HG02759 (cell line): ENCODE measurements at regions not wholly inside any gene's neighbourhood (a gene's known extent, or its start where the extent isn't known, plus 50 kb on each side); places are given as distances from the start of the nearest gene placed in this dataset.
"Not testable (repeated sequence)": the region's sequence is repeated elsewhere in the genome, so short reads cannot be mapped to it uniquely, and the experiment has no call there.

ENCODE experiments used
- ATAC-seq: cut with Tn5 transposase; IDR thresholded peaks from one replicate; pipeline ENCODE4 v1.9.1; 2021; ENCODE audit warnings: mild to moderate bottlenecking, moderate library complexity; ENCODE audit not compliant: unreplicated experiment

DNA sequence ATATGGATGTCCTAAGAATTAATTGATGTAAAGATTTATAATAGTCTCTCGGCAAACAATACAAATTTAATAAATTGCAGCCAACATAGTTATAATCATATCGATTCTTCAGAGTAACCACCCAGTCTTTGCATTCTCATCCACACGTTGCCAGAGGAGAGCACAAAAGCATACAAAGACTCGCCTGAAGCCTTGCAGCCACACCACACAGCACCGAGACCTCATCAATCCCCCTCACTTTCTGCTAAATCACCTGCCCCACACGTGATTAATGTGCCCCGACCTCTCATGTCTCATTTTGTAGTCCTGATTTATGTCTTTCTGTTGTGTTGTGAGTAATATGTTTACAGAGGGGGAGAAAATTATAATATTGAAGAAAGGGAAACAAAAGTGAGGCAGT is 510.4 kb downstream of the TRIML1 start:
- no peak for ATAC-seq

DNA sequence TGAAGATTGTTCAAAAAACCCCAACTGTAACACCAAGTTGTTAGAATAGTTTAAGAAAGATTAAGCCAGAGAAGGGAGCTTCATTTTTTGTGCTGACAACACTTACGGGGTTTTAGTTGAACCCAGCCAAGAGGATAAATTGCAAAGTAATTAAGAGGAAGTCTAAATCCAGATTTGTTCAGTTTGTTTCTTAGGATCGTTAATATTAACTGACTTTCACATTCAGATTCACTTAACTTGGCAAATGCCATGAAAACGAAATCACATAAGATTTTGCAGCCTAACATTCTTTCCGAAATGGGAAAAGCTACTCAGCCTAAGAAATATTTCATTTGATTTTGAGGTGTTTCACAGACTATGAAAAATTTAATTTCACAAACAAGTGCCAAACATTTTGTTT is 511.3 kb downstream of the TRIML1 start:
- no peak for ATAC-seq

DNA sequence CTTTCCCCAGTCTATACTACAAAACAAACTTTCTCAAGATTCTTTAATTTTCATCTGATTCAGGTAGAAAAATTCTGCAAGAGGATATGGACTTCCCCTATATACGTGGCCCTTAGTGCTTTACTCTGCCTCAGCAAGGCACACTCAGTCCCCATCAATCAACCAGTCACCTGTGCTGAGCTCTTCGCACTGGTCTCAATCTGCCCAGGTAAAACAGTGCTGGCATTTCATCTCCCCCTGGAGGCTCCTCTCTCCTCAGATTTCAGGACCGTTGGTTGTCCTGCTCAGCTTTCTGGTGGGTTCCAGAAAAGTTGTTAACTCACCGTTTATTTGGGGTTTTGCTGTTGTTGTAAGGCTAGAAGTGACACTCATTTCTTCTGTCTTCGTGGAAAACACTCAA is 518.1 kb downstream of the TRIML1 start:
- ATAC-seq, result no peak

DNA sequence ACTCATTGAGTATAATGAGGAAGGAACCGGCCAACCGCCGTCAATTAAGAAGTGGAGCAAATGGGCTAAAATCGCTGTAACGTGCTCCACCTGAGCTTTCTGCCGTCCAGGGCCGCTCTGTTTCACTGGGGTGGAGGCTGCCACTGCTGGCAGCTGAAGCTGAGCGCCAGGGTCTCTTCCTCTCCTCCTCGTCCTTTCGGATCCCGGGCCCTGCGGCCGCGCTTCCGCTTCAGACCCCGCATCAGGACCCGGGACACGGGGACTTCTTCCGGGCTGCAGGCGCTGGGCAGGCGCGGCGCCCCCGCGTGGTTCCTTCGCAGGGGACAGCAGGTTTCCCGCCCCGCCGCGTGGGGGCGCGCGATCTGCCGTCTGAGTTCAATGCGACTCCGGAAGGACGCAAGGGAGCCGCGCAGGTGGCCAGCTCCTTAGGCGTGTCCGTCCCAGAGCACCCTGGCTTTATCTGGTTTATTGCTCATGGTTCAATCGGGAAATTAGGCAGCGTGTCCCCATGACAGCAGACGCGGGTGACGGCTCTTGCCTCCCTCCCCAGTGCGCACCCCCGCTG is 519.8 kb downstream of the TRIML1 start:
- ATAC-seq, result no peak

DNA sequence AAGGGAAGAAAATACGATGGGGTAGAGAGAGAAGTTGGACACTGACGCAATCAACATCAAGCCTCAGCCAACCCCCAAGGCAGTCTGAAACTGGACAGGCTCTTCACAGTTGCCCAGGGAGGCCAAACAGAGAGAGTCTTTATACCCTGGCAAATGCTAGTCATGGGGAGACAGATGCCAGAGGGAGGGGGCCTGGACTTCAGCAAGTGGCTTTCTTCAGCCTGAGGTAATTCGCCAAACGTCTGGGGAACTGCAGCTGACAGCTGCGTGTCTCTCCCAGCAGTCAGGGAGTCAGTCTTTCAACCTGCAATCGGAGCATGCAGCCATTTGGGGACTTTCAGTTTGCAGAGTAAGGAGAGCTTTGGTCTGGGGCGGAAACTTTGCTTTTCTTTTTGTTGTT is 521.6 kb downstream of the TRIML1 start:
- ATAC-seq, result no peak

DNA sequence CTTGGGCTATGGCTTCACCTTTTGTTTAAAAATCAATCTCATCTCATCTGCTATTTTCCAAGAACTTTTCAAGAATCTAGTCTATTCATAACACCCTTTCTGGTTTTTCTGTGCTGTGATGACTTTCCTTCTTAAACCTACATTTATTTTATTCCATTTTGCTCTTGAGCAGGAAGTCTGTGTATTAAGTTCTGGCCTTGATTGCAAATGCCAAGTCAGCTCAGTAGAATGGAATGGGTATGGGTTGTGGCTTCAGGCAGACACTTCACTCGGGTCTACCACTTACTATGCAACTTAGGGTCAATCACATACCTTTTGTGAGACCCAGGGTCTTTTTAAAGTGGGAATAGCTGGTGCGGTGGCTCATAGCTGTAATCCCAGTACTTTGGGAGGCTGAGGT is 522.3 kb downstream of the TRIML1 start:
- no peak for ATAC-seq

DNA sequence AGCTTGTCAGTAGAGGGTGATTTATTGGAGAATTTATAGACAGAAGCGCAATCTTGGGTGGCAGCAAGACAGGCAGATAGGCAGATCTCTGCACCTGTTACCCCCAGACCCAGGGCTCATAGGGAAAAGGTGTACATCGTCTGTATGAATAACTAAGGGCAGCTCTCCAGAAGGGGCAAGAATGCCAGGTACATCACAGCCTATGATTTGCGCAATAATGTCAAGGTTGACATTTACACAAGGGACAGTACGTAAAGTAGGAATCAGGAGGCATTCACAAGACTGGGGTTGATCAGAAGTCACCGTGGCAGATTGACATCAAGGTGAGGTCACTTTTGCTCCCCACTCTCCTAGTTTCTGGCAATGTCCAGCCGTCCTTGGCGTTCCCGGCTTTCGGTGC is 524.1 kb downstream of the TRIML1 start:
- no peak for ATAC-seq

DNA sequence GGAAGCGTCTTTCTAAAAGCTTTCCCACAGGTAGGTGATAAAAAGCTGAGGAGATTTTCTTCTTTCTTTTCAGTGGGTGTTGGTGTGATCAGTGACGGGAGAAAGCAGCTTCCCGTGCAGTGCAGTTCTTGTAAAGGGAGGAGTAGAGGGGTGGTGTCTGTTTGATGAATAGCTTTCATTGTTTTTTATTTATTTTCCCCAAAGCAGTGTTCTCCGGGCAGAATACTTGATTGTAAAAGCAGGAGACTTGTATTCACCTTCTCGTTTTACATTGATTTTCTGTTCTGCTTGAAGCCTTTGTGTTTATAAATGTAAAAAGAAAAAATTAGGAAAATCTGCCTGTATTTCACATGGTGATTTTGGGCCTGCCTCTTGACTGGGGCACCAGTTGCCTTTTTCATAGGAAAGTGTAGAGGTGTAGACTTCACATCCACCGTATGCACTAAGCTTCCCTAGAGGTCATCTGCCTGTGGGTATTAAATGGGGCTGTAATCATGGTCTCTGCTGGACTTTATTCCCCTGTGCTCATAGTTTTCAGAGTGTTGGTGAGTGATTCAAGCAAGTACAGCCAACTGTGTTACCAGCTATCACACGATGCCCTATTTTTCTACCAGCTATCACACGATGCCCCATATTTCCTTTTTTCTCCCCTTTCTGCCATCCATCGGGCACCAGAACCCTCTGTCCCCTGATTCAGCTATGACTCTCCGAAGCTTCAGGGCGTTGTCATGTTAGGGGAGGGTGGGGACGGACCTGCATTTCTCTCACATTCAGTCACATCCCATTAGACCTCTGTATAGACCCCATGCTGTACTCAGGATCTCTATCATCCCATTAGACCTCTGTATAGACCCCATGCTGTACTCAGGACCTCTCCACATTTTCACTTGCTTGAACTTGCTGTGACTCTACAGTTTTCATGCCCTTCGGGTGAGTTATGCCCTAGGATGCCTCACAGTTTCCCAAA is 526.5 kb downstream of the TRIML1 start:
- no peak for ATAC-seq

DNA sequence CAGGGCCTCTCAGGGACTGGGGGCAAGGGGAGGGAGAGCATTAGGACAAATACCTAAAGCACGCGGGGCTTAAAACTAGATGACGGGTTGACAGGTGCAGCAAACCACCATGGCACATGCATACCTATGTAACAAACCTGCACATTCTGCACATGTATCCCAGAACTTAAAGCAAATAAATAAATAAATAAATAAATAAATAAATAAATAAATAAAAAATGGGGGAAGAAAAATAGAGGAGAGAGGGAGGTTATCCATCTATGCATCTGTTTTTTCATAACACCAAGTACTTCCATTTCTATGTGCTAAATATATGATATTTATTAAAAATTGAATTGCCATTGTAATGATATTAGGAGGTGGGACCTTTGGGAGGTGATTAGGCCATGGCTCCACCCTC is 539.5 kb downstream of the TRIML1 start:
- not testable (repeated sequence) for ATAC-seq

DNA sequence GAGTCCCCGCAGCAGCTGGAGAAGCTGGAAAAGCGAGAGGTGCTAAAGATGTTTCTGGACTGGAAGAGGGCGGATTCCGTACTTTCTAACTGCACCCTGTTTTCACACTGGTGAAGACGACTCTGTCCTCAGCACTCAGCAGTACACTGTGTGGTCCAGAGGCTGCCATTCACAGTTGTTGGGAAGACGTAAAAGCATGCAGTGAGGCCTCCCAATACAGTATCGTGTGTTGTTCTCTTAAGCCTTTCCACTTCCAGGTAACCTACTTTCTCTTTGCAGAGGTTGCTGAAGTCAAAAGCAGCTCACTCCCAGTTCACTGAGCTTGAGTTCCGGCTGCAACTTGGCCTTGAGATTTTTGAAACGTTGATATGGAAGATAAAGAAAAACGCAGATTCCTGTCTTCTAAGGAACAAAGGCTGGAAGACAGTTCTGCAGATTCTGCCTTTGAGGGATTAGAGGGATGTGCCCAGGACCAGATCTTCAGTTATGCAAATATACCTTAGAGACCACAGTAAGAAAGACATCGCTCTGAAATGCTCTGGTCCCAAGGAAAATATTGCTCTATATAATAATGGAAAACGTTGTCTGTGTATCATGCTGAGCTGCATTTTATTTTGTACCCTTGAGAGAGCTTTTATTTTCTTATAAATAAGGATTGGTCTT is 540.9 kb downstream of the TRIML1 start:
- ATAC-seq, result no peak

DNA sequence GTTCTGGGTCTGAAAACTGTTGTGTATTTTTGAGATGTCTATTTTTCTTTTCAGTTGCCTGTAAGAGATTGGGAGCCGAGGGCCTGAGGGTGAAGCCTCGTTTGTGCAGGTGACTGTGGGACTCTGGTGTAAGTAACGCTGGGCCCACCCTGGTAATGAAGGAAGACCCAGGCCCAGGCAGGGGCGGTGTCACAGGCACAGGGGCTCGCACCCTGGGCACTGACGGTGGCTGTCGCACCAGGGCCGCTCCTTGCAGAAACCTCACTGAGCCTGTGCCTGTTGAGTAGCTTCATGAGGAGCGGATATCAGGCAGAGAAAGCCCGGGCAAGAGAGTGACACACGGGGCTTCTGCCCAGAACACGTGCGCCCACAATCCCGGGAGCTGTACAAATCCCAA is 541.4 kb downstream of the TRIML1 start:
- no peak for ATAC-seq

DNA sequence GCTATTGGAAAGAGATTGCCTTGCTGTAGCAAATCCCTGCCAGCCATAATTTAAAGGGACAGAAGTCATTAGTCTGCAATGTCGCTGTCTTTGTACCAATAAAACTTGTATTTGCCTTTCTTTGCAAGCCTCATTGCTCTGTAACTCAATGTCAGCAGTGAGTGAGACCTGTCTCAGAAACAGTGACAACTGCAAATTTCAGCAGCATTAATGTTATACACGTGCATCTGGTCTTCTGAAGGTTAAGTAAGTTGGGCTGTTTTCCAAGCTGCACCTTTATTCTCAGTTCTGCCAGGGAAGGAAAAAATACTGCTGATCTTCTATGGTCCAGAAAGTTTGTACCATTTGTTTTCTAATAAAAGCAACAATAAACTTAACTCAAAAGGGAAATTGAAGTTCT is 543.1 kb downstream of the TRIML1 start:
- no peak for ATAC-seq

DNA sequence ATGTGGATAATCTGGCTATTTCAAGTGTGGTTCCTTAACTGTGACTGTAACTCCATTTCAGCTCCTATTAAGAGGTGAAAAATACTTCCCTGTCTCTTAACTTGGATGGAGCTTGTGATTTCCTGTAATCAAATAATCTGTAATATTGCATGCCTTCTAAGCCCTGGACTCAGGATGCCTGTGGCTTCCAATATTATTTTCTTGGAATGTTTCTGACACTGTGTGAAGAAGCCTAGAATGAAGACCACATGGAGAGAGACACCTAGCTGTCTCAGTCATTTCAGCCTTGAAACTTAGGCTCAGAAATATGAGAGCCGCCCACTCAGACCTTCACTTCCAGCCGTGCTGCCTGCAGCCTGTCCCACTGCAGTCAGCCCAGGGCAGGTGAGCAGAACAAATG is 544.3 kb downstream of the TRIML1 start:
- ATAC-seq, result no peak

DNA sequence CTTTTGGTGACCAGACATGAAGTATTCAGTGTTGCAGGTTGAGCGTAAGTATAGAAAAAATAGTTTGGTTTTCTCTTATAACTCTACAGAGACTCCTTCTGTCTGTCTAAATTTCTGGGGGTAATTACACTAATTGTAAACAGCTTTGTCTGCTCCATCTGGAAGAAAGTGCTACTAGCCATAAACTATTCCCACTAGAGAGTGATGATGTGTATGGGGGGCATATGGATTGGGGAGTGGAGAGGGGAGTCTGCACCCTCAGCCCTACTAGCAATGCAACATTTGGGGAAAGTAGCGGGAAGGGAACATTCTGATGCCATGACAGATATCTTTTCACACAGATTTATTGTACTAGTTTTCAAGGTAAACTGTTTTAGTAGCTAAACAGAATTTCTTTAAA is 549.7 kb downstream of the TRIML1 start:
- no peak for ATAC-seq

DNA sequence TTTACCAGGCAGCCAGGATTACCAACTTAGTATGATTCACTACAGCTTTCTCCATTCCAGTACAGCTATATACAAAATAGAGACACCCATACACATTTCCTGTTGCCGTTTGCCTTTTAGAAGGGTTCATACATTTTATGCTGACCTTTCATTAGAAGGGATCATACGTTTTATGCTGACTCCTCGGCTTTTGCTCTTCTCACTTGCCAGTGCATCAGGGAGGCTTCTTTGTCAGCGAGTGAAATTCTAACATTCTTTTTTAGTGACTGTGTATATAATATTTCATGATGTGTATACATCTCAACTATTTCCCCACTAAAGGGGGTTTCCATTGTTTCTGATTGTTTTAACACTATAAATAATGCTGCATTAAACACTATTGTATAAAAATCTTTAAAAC is 552.6 kb downstream of the TRIML1 start:
- ATAC-seq, result no peak

DNA sequence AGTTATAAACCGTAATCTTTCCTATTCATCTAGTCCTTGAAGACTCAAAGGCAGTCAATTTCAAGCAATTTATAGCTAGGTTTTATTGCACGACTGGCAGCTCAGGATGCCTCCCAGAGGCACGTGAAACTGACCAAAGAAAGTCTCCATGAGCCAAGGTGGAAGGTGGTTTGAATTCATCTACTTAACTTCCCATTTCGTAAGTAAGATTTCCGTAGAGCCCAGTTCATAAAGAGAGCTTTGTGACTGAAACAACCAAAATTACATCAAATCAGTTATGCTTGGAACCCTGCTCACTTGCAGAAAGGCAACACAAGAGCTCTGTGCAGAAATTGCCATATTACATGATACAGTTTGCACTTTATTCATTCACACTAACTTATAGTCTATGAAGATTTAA is 556.0 kb downstream of the TRIML1 start:
- ATAC-seq, result no peak

DNA sequence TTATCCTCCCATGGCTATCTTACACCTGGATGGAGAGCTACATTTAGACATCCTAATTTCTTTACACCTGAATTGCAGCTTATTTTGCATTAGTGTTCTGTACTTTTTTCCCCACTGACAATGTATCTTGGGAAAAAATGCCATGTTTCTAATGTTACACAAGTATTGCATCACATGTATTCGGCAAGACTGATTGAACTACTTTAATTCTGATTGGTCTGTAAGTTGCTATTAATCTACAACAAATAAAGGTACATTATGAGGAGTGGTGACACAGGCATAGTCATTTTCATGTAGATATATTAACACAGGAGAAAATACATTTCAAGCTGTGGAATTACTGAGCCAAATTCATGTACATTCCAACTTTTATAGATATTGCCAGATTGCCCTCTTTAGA is 558.0 kb downstream of the TRIML1 start:
- ATAC-seq, result no peak

DNA sequence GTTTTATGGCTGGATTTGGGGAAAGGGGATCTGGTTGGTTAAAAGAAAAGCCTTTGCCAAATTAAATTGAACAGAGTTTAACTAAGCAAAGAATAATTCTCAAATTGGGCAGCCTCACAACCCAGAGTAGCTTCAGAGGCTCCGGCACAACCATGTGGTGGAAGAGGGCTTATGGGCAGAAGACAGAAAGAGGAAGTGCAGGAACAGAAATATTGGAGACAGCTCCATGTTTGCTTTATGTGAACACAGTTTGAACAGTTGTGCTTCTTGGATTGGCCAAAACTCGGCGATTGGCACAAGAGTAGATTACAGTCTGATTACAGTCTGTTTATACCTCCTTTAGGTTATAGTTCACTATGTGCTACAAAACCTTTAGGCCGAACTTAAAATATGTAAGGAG is 562.7 kb downstream of the TRIML1 start:
- no peak for ATAC-seq

DNA sequence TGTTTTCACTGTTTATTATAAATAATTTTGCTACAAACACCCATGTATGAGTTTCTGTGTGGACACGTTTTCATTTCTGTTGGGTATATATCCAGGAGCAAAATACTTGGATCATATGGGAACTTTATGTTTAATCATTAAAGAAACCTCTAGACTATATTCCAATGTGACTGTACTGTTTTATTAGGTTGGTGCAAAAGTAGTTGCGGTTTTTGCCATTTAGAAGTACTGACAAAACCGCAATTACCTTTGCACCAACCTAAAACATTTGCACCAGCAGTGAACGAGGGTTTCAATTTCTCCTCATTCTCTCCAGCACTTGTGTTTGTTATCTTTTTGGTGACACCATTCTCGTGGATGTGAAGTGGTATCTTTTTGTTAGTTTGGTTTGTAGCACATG is 565.0 kb downstream of the TRIML1 start:
- ATAC-seq, result no peak

DNA sequence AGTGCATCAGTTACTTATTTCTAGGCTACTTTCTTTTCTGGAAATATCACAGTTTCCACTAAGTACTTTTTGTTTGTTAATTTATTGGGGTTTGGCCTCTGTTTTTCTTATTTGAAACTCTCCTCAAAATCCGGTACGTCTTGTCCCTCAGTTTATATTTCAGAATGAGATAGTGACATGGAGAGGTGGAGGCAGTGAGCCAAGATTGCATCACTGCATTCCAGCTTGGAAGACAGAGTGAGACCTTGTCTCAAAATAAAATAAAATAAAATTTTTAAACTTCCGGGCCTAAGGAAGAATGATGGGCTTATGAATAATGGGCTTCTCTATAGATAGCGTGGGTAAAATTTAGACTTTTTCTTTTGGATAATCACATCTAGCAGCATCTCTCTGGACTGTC is 567.8 kb downstream of the TRIML1 start:
- no peak for ATAC-seq

DNA sequence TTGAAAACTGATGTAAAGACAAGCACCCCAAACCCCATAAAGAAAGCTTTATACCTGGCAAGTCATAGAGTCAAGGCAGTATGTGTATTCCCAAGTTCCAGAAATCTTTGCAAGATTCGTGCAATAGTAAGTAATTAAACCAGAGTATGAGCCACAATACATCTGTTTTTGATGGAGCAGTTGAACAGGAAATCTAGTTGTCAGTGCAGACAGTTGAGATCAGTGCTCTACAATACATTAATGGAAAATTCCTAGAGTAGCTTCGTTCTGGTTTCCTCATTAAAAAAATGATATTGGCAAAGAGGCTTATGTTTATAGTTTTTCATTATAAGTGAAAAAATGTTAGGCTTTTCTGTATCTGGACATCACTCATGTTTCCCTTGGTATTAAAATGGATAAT is 575.3 kb downstream of the TRIML1 start:
- ATAC-seq, result no peak

DNA sequence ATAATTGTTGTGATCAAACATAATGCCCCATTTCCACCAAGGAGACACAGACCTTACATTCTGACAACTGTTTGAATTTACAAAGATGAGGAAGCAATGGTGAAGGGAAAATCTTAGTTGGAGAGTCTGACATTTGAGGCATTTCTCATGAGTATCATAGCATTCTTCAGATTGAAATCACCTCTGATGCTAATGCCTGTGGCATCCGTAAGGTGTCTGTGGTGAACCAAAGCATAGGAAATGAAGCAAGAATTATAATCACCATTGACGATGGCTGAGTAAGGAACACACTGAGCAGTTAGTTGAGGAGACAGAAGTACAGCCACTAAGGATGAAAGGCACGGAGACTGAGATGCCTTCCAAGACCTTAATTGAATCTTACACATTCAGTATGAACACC is 575.7 kb downstream of the TRIML1 start:
- no peak for ATAC-seq
